D721Med (cell line): ENCODE measurements at regions not wholly inside any gene's neighbourhood (a gene's known extent, or its start where the extent isn't known, plus 50 kb on each side); places are given as distances from the start of the nearest gene placed in this dataset.

Source experiments
- DNase-seq: peaks from one replicate; pipeline ENCODE4 v3.0.0; 2011; ENCODE audit warnings: low spot score; ENCODE audit not compliant: insufficient read length
- FAIRE-seq: peaks from 2 replicates; lab custom pipeline; 2011; peaks lifted over from hg19 to GRCh38; lab: Jason Lieb, UNC
- TF ChIP-seq, protein P1 (sequence below): IDR thresholded peaks from 2 replicates; pipeline ENCODE4 v1.5.1; 2012; ENCODE audit warnings: mild to moderate bottlenecking, control low read depth; ENCODE audit not compliant: insufficient read depth; ENCODE audit errors: missing control alignments

DNA sequence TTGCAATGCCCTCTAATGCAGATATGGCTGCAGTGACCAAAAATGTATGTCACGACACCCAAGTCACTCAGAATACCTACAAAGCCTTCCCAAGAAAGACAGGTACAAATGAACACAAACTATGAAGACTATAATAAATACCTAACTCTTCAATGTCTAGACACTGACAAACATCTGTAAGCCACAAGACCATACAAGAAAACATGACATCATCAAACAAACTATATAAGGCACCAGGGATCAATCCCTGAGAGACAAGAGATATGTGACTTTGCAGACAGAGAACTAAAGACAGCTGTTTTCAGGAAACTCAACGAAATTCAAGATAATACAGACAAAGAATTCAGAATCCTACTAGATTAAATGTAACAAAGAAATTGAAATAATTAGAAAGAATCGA is 603.7 kb downstream of the CDH9 start:
- TF ChIP-seq, protein P1, sequence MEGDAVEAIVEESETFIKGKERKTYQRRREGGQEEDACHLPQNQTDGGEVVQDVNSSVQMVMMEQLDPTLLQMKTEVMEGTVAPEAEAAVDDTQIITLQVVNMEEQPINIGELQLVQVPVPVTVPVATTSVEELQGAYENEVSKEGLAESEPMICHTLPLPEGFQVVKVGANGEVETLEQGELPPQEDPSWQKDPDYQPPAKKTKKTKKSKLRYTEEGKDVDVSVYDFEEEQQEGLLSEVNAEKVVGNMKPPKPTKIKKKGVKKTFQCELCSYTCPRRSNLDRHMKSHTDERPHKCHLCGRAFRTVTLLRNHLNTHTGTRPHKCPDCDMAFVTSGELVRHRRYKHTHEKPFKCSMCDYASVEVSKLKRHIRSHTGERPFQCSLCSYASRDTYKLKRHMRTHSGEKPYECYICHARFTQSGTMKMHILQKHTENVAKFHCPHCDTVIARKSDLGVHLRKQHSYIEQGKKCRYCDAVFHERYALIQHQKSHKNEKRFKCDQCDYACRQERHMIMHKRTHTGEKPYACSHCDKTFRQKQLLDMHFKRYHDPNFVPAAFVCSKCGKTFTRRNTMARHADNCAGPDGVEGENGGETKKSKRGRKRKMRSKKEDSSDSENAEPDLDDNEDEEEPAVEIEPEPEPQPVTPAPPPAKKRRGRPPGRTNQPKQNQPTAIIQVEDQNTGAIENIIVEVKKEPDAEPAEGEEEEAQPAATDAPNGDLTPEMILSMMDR = no peak
- DNase-seq = no peak
- no peak for FAIRE-seq

DNA sequence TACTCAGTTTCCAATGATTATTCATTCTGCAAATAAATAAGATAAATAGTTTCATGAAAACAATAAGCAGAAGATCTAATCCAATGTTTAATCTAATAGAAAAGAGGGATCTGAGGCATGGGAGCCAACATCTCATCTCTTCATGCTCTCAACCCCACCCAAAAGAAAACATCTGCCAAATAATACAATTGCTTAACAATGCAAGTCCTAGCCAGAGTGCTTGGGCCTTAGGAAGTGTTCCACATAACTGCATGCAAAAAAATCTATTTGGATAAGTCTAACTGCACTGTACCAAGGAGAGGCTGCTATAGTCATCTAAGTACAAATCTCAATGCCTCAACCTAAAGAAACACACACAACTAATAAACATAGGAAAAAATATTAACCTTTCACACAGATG is 606.0 kb downstream of the CDH9 start:
- TF ChIP-seq, protein P1 = no peak
- DNase-seq = no peak
- no peak for FAIRE-seq

DNA sequence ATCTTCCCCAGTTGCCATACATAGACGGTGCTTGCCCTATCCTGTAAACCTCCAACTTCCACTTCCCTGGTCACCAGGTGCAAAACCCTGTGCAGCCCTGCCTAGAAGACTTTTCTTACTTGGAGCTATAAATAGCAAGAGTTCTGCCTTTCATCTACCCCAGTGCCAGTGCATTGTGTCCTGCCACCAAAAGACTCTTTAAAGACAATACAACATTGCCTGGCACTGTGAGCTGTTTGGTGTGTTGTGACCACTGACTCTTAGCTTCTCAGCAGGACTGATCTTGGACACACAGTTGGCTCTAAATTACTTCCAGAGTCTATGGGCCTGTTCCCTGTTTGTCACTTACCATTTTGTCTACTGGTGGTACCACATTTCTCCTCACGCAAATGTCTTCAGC is 608.1 kb downstream of the CDH9 start:
- TF ChIP-seq, protein P1 = no peak
- no peak for DNase-seq
- FAIRE-seq = no peak

DNA sequence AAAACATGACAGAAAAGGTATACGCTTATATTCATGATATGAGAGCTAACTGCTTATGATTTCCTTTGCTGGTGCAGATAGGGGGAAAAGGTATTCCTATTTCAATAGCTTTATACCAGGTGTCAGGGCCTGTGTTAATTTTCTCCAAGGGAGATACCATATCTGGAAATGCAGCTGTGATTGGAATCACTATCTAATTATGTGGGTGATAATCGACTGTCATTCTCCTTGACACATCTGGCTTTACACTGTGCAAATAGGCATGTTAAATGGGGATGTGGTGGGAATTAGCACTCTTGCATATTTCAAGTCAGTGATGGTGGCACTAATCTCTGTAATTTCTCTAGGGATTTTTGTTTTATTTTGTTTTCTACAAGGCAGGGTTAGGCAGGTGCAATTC is 611.1 kb downstream of the CDH9 start:
- TF ChIP-seq, protein P1 = no peak
- FAIRE-seq = no peak
- DNase-seq = no peak

DNA sequence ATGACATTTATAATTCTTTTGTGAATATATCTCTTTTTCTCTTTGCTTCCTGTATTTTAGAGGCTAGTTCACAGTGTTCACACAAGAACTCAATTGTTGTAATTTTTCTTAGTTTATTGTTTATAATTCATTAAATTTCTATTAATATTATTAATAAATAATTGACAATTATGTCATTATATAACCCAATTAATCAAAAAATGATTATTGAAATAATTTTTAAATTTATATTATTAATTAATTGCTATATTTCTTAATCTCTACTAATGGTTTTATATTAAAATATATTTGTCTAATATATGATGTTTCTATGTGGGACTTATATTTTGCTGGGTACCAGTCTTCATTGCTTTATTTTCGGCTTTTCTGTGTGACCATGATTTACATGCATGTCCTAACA is 618.4 kb downstream of the CDH9 start:
- no peak for FAIRE-seq
- no peak for DNase-seq
- TF ChIP-seq, protein P1 = no peak

DNA sequence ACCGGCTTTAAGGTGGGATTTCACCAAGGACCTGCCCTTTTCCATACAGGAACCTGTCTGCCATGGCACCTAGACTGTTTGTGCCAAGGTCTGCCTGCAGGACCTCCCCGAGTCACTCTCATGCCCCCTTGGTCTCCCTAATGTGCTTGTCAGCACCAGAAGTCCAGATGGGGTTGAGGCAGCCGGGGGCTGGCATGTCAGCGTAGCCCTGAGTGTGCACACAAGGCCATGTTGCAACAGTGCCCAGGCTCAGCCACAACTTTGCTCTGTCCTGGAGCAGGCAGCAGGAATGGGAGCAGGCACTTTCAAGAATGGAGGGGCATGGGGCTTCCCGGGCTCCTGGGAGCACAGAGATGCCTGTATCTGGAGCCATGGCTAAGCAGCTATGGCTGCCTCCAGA is 621.5 kb downstream of the CDH9 start:
- TF ChIP-seq, protein P1 = no peak
- no peak for FAIRE-seq
- no peak for DNase-seq

DNA sequence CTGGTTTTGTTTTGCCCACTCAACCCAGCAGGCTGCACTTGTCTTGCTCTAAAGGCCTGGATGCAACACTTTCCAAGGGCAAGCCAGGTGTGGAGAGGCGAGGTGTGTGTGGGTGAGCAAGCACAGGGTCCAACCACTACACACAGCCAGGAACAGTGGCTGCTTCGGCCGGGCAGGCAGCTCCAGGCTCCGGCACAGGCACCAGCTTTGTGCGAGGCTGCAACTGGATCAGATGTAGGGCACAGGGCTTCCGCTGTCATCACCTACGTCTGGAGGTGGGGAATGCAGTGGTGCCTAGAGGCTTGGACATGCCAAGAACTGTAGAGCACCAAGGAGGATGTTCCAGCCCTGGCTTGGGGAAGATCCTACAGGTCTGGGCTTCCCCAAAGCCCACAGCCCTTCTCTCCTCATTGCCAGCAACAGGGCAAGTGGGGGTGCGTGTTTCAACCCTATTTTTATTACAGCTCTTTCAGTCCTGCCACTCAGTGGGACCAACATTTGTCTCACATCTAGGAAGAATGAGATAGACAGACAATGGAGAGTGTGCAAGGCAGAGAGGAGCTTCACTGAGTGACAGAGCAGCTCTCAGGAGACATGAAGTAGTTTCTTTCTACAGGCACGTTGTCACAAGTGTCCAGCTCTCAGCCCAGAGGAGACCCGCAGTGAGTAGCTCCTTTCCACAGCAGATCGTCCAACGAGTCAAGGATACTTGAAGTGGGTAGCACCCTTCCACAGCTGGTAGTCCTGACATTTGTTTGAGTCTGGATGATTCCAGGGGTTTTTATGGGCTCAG is 622.2 kb downstream of the CDH9 start:
- FAIRE-seq = no peak
- TF ChIP-seq, protein P1 = no peak
- no peak for DNase-seq
